K562 (cell line): ENCODE measurements at regions not wholly inside any gene's neighbourhood (a gene's known extent, or its start where the extent isn't known, plus 50 kb on each side); places are given as distances from the start of the nearest gene placed in this dataset.

Experiments
- BDP1 ChIP-seq: IDR thresholded peaks from 3 replicates; pipeline ENCODE4 v1.6.1; 2011; ENCODE audit not compliant: insufficient read length, insufficient read depth
- CEBPZ ChIP-seq: fragments of 150-350 bp; IDR thresholded peaks from 2 replicates; pipeline ENCODE4 v1.6.1; 2014; ENCODE audit warnings: low read depth, mild to moderate bottlenecking, low read length, borderline replicate concordance
- DMBX1 ChIP-seq: fragments of 250-450 bp; sonication (Bioruptor Pico); IDR thresholded peaks from 2 replicates; pipeline ENCODE4 v1.8.0; 2022; ENCODE audit warnings: inconsistent platforms, mild to moderate bottlenecking, moderate library complexity, borderline replicate concordance
- ESRRA ChIP-seq: fragments of 450-650 bp; IDR thresholded peaks from 2 replicates; pipeline ENCODE4 v1.6.1; 2014; ENCODE audit warnings: low read depth, mild to moderate bottlenecking, moderate library complexity, borderline replicate concordance
- JUNB ChIP-seq: fragments of 450-650 bp; formaldehyde crosslinking; conservative IDR thresholded peaks from 2 replicates; pipeline ENCODE4 v1.4.0; 2020; ENCODE audit warnings: mild to moderate bottlenecking
- KAT7 ChIP-seq: sonication (generic); formaldehyde crosslinking; IDR thresholded peaks from 2 replicates; pipeline ENCODE4 v1.8.0; 2022; ENCODE audit warnings: missing genetic modification reagents, mild to moderate bottlenecking, borderline replicate concordance
- MLLT1 ChIP-seq, 2 experiments: fragments of 450-650 bp; IDR thresholded peaks; 2 replicates each; pipeline ENCODE4 v1.6.1; 2016
- PHB2 ChIP-seq: fragments of 450-650 bp; IDR thresholded peaks from 2 replicates; pipeline ENCODE4 v1.6.1; 2017; ENCODE audit warnings: low read depth
- PRPF4 ChIP-seq: fragments of 200-400 bp; formaldehyde crosslinking; IDR thresholded peaks from one replicate; pipeline ENCODE4 v1.6.1; 2017; ENCODE audit warnings: low read length, low read depth, mild to moderate bottlenecking; ENCODE audit not compliant: insufficient read depth, poor library complexity, severe bottlenecking
- RNF2 ChIP-seq: sonication (generic); IDR thresholded peaks from 2 replicates; pipeline ENCODE4 v1.6.1; 2016
- TAL1 ChIP-seq: fragments of 450-650 bp; IDR thresholded peaks from 2 replicates; pipeline ENCODE4 v1.6.1; 2016; ENCODE audit warnings: mild to moderate bottlenecking
- TARDBP ChIP-seq: fragments of 450-650 bp; IDR thresholded peaks from 2 replicates; pipeline ENCODE4 v1.6.1; 2016
- TRIM24 ChIP-seq, 2 experiments: fragments of 450-650 bp; IDR thresholded peaks; 2 replicates each; pipeline ENCODE4 v1.6.1; 2016
- ZBTB7A ChIP-seq: IDR thresholded peaks from 2 replicates; pipeline ENCODE4 v1.6.1; 2011; ENCODE audit warnings: low read depth, mild to moderate bottlenecking, low read length, moderate library complexity, borderline replicate concordance; ENCODE audit not compliant: control insufficient read depth
- ZFP91 ChIP-seq: sonication (generic); formaldehyde crosslinking; IDR thresholded peaks from 2 replicates; pipeline ENCODE4 v1.8.0; 2022; ENCODE audit warnings: mild to moderate bottlenecking, missing genetic modification reagents
- ZNF280A ChIP-seq: fragments of 450-650 bp; IDR thresholded peaks from 2 replicates; pipeline ENCODE4 v1.6.1; 2018; ENCODE audit warnings: mild to moderate bottlenecking, low read depth; ENCODE audit not compliant: partially characterized antibody
- ZNF41 ChIP-seq: fragments of 250-450 bp; sonication (Bioruptor Pico); conservative IDR thresholded peaks from 2 replicates; pipeline ENCODE4 v1.4.0; 2020; ENCODE audit warnings: mild to moderate bottlenecking
- ZNF512 ChIP-seq: IDR thresholded peaks from 2 replicates; pipeline ENCODE4 v1.6.1; 2016; ENCODE audit warnings: missing genetic modification characterization, missing compliant biosample characterization
- ZNF77 ChIP-seq: fragments of 250-450 bp; sonication (Bioruptor Pico); IDR thresholded peaks from 2 replicates; pipeline ENCODE4 v1.5.0; 2020

GRCh38 chr2:12277241-12278034 lies 439.3 kb upstream of the TRIB2 start (continued):
- TF ChIP-seq ZNF77 (CRISPR knock-in tag): no peak
- peak; percentile 30; the same call in 1 of the 2 replicates for TF ChIP-seq DMBX1 (CRISPR knock-in tag)
- peak; percentile 70 to 86; a peak in 3 of 4 replicates for TF ChIP-seq TRIM24 (IDR thresholded peaks at IDR 0.05)
- no peak for TF ChIP-seq JUNB (CRISPR knock-in tag)
- 0 out of 2 replicates have a peak, but pooled peaks have one; percentile 22 for TF ChIP-seq KAT7 (CRISPR knock-in tag)
- peak; percentile 92 for TF ChIP-seq RNF2
- no peak for TF ChIP-seq CEBPZ
- TF ChIP-seq ZNF41 (CRISPR knock-in tag): no peak
- no peak for TF ChIP-seq PRPF4
- TF ChIP-seq ZNF512 (tag): no peak
- peak; percentile 93 for TF ChIP-seq ZBTB7A
- no peak for TF ChIP-seq BDP1
- TF ChIP-seq ZFP91: no peak
- TF ChIP-seq ZNF280A: no peak
- TF ChIP-seq MLLT1 (IDR thresholded peaks at IDR 0.05): peak; percentile 47 to 55
- TF ChIP-seq ESRRA: peak; percentile 100
- no peak for TF ChIP-seq TARDBP
- no peak for TF ChIP-seq PHB2
- TF ChIP-seq TAL1: peak; percentile 64
